Adrenal gland (tissue), 9 donors: ENCODE measurements at regions not wholly inside any gene's neighbourhood (a gene's known extent, or its start where the extent isn't known, plus 50 kb on each side); places are given as distances from the start of the nearest gene placed in this dataset.

ENCODE experiments used
- DNase-seq, 7 donors: peaks; one replicate each; pipeline ENCODE4 v3.0.0-alpha.2; 2019 to 2020
- H3K27ac ChIP-seq, 5 donors: fragments of 200-600 bp; sonication (generic) in 4 of 5; 1 replicate in 3 of 5; 2 replicates in 2 of 5; pipeline versions ENCODE4 v1.5.1 to v1.8.0; 2016 to 2020; ENCODE audit warnings: mild to moderate bottlenecking in 1 of 5
- H3K27me3 ChIP-seq: fragments of 200-600 bp; 2 replicates; pipeline ENCODE4 v1.8.0; 2021
- H3K36me3 ChIP-seq, 2 donors: fragments of 200-600 bp; replicated peaks in 1 of 2; 1 replicate in 1 of 2; 2 replicates in 1 of 2; pipeline versions ENCODE4 v1.5.1 to v1.8.0; 2018 to 2022
- H3K4me1 ChIP-seq, 2 donors: fragments of 200-600 bp; replicated peaks in 1 of 2; 1 replicate in 1 of 2; 2 replicates in 1 of 2; pipeline versions ENCODE4 v1.5.1 to v1.8.0; 2018 to 2021
- H3K4me3 ChIP-seq, 4 donors: fragments of 200-600 bp; sonication (generic) in 3 of 4; one replicate each; pipeline ENCODE4 v1.5.1; 2016 to 2018
- H3K9me3 ChIP-seq, 3 donors: fragments of 200-600 bp; sonication (generic) in 1 of 3; replicated peaks in 1 of 3; 1 replicate in 2 of 3; 2 replicates in 1 of 3; pipeline versions ENCODE4 v1.5.1 to v1.8.0; 2016 to 2021
- POLR2A ChIP-seq, 2 donors: fragments of 450-650 bp; IDR thresholded peaks; one replicate each; pipeline ENCODE4 v1.6.1; 2017; ENCODE audit warnings: antibody characterized with exemption in 2 of 2, mild to moderate bottlenecking in 2 of 2, moderate library complexity in 1 of 2
- WGBS, 4 donors: extraction: QIAGEN DNeasy Blood & Tissue Kit in 2 of 4; methylation state at CpG; one replicate each; pipeline versions ENCODE4 v1.1.5 to v1.1.7; 2013 to 2017; 5-methylcytosine and 5-hydroxymethylcytosine counted together
- intact Hi-C, 2 donors: fragments of 100-400 bp; cut with DNase I; formaldehyde crosslinking; loops; one replicate each; pipeline versions ENCODE4 v1.14.1 to v1.15.0; 2022 to 2023
- TF ChIP-seq, protein P1 (sequence below), 6 experiments: fragments of 450-650 bp in 4 of 6; fragments of 200-600 bp in 2 of 6; sonication (generic) in 1 of 6; IDR thresholded peaks; 1 replicate in 5 of 6; 2 replicates in 1 of 6; pipeline versions ENCODE4 v1.5.1 to v1.8.0; 2016 to 2021; ENCODE audit warnings: antibody characterized with exemption in 6 of 6, mild to moderate bottlenecking in 2 of 6, moderate library complexity in 1 of 6
- donor health status: healthy with polysubstance abuse.
- donor health status: Bipolar disorder and iron deficiency.
- donor health status: DM: yes; HTN: yes; CAD: no.
- donor health status: DM: no; HTN: no; CAD: no.
- donor health status: DM: no; HTN: no; CAD: no.

DNA sequence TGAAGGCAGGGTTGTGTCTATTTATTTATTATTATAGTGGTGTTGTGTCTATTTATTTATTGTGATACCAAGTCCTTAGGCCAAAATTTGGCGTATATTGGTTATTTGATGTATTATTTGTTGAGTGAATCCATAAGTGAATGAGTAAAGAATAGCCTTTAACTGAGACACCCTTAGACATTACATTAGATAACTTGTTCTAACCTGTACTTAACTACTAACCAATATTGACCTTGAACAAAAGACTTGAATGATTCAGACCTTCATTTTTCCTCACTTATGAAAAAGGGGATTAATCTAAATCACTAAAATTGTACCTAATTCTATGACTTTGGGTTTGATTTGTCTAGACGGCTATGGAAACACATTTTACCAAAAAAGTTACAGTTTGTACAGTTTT is 370.5 kb downstream of the JRKL start:
- H3K9me3 ChIP-seq = no peaks in the 10 kb centered on the region
- TF ChIP-seq POLR2A (IDR thresholded peaks at IDR 0.05) = no peak
- TF ChIP-seq, protein P1, sequence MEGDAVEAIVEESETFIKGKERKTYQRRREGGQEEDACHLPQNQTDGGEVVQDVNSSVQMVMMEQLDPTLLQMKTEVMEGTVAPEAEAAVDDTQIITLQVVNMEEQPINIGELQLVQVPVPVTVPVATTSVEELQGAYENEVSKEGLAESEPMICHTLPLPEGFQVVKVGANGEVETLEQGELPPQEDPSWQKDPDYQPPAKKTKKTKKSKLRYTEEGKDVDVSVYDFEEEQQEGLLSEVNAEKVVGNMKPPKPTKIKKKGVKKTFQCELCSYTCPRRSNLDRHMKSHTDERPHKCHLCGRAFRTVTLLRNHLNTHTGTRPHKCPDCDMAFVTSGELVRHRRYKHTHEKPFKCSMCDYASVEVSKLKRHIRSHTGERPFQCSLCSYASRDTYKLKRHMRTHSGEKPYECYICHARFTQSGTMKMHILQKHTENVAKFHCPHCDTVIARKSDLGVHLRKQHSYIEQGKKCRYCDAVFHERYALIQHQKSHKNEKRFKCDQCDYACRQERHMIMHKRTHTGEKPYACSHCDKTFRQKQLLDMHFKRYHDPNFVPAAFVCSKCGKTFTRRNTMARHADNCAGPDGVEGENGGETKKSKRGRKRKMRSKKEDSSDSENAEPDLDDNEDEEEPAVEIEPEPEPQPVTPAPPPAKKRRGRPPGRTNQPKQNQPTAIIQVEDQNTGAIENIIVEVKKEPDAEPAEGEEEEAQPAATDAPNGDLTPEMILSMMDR (IDR thresholded peaks at IDR 0.05) = no peak
- WGBS, 4 donors = 87 to 95% (median 92%) methylated on average over 2 of the region's 2 CpGs
- intact Hi-C loops = no loop called here
- H3K4me3 ChIP-seq = no peak overlapping the region
- no peaks in the 10 kb centered on the region for H3K27me3 ChIP-seq
- H3K36me3 ChIP-seq = no peaks in the 10 kb centered on the region
- H3K4me1 ChIP-seq = no peaks in the 10 kb centered on the region
- DNase-seq = no peak
- no peak overlapping the region for H3K27ac ChIP-seq

DNA sequence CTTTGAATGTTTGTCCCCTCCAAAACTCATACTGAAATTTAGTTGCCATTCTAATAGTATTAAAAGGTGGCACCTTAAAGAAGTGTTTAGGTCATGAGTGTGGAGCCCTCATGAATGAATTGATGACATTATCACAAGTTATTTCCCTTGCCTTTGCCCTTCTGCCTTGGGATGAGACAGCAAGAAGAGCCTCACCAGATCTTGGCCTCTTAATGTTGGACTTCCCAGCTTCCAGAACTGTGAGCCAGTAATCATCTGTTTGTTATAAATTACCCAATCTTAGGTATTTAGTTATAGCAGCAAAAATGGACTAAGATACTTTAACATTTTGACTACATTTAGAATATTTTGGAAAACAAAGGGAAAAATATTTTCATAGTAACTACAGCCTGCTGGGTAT is 371.0 kb downstream of the JRKL start:
- Histone ChIP-seq H3K27ac (no peak overlapping the region), H3K4me1 (no peaks in the 10 kb centered on the region), H3K27me3 (no peaks in the 10 kb centered on the region), H3K4me3 (no peak overlapping the region), H3K9me3 (no peaks in the 10 kb centered on the region), H3K36me3 (no peaks in the 10 kb centered on the region)
- no peak for DNase-seq
- intact Hi-C loops = no loop called here
- TF ChIP-seq POLR2A (IDR thresholded peaks at IDR 0.05) = no peak
- TF ChIP-seq, protein P1 (IDR thresholded peaks at IDR 0.05) = no peak

DNA sequence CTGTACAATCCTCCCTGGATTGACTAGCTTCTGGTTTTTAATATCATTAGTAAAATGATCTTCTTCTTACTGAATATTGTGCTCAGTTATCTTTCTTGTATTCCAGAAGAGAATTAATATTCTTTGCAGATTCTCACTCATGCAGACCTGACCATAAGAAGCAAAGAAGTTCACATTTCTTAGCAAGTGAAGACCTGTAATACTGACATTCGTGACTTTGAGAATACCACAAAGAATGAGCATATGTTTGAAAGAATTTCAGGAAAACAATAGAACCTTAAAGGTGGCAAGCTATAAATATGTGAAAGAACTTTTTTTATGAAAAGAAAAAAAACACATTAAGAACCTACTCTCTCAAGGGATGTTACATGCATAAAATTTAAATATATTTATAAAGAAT is 371.6 kb downstream of the JRKL start:
- H3K4me1 ChIP-seq = no peaks in the 10 kb centered on the region
- no peak overlapping the region for H3K4me3 ChIP-seq
- TF ChIP-seq POLR2A (IDR thresholded peaks at IDR 0.05) = no peak
- TF ChIP-seq, protein P1 (IDR thresholded peaks at IDR 0.05) = no peak
- no peaks in the 10 kb centered on the region for H3K9me3 ChIP-seq
- H3K27ac ChIP-seq = no peak overlapping the region
- H3K27me3 ChIP-seq = no peaks in the 10 kb centered on the region
- intact Hi-C loops = no loop called here
- H3K36me3 ChIP-seq = no peaks in the 10 kb centered on the region
- 84 to 96% (median 88%) methylated on average over 1 of the region's 1 CpG for WGBS, 4 donors
- DNase-seq = no peak

DNA sequence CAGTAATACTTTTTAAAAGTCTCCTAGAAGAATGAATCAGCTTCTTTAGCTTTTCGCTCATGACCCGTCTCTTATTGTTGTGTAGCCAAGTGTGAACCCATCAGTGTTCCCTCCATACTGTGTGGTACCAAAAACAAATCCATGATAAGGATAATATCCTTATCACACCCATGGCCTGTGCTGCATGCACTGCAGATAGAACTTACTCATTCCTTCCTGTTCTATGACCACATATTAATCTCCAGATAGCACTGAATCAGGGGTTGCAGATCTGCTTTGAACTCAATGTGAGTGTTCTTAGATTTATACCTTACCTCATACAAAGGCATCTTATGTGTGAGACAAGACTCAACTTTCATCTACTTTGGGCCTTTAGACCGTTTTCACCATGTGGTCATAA is 373.4 kb downstream of the JRKL start:
- DNase-seq = no peak
- H3K27me3 ChIP-seq = no peaks in the 10 kb centered on the region

More for the DNA sequence above, 373.4 kb downstream of the JRKL start:
- Histone ChIP-seq H3K9me3 (no peaks in the 10 kb centered on the region), H3K27ac (no peak overlapping the region), H3K4me3 (no peak overlapping the region), H3K36me3 (no peaks in the 10 kb centered on the region), H3K4me1 (no peaks in the 10 kb centered on the region)
- 86 to 96% (median 89%) methylated on average over 3 of the region's 3 CpGs for WGBS, 4 donors
- no peak for TF ChIP-seq POLR2A (IDR thresholded peaks at IDR 0.05)
- TF ChIP-seq, protein P1 (IDR thresholded peaks at IDR 0.05) = no peak
- intact Hi-C loops = no loop called here
